ENCODE measurements at regions not wholly inside any gene's neighbourhood (a gene's known extent, or its start where the extent isn't known, plus 50 kb on each side); places are given as distances from the start of the nearest gene placed in this dataset.

DNA sequence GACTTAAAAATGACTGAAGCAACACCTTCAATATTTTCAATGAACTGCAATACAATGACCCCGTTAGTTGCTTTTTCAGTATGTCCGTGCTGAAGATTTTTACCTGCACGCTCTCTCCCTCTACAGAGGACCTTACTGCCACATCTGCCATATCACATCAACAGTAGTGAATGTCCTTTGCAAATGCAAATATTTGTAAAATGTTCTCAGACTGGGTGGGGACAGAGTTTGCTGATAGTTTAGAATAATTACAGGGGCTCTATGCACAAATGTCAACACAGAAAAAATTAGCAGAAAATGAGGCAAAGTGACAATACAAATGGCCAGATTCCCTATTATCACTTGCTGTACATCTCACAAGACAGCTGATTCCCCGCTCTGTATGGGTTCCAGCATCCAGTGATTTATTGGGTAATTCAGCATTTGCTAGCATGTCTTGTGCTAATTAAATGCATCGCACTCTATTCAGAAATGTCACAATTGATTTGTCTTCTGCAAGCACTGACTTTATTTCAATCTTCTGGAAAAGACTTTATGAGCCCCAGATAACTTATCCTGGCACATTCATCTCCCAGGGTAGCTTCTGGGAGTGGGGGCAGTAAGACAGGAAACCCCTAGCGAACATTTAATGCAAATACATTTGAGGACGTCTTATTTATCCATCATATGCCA, 69.1 kb upstream of the PTER start:
- FAIRE-seq: no peak

DNA sequence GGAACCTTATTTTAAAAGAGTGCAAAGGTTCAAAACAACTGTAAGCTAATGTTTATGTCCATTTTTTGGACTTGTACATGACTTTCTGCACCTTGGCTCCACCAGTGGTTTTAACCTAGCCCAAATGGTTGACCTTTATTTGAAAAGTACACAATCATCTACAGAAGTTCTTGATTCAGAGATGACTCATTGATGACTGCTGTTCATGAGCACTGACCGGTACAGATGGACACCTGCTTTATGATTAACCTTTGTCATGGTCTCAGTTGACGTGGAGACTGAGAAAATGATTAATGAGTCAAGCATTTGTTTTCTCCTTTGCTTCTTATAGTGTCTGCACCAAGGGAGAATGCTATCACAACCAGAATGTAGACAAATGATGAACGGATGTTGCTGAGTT, 55.7 kb upstream of the PTER start:
- peak; percentile 56 for FAIRE-seq

DNA sequence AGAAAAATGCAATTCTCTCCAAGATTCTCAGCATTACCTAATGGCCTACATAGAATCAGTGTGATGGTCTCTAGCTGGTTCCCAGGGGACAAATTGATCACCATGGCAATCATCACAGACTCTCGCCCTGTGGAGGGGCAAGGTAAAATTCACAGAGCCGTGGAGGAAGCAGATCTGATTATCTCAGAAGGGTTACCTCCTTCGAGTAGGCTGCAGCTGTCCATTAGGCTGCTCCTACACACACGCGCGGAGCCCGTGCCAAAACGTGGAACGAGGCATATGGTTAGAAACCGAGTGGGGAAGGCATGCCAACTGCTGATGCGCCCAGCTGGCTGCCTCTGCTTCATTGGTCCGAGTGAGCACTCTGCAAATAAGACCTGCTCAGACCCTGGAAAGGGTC, 52.8 kb upstream of the PTER start:
- FAIRE-seq: no peak

DNA sequence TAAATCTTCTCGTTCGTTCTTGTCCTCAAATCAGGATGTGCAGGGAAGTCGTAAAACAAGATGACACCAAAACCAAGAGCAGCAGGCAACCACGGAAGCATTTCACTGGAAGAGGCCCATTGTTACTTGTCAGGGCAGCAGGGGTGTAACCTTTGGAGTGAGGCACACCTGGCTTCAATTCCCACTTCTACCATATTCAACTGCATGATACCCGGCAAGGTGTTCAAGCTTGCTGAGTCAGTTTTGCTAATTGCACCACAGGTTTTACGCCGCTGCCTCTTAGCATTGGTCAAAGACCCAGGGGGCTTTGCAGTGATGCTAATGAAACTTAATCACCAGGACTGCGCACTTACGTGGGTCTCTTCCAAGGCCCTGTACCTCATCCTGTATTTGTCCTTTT, 50.0 kb upstream of the PTER start:
- no peak for FAIRE-seq
